Prostate gland (tissue), 2 donors: ENCODE measurements at regions not wholly inside any gene's neighbourhood (a gene's known extent, or its start where the extent isn't known, plus 50 kb on each side); places are given as distances from the start of the nearest gene placed in this dataset.

Source experiments
- DNase-seq: peaks from one replicate; pipeline ENCODE4 v3.0.0-alpha.2; 2019; ENCODE audit warnings: low spot score
- H3K27ac ChIP-seq, 2 donors: fragments of 200-600 bp; sonication (generic); 2 replicates each; pipeline ENCODE4 v1.5.1; 2017 to 2019
- H3K27me3 ChIP-seq: fragments of 200-600 bp; sonication (generic); replicated peaks from 2 replicates; pipeline ENCODE4 v1.5.1; 2019; ENCODE audit not compliant: insufficient read depth
- H3K36me3 ChIP-seq, 2 donors: fragments of 200-600 bp; sonication (generic); 1 replicate in 1 of 2; 2 replicates in 1 of 2; pipeline versions ENCODE4 v1.5.1 to v1.8.1; 2017 to 2019
- H3K4me1 ChIP-seq: fragments of 200-600 bp; sonication (generic); replicated peaks from 2 replicates; pipeline ENCODE4 v1.5.1; 2019
- H3K4me3 ChIP-seq, 2 donors: fragments of 200-600 bp; sonication (generic); 2 replicates each; pipeline ENCODE4 v1.5.1; 2017 to 2019
- H3K9me3 ChIP-seq: fragments of 200-600 bp; sonication (generic); 2 replicates; pipeline ENCODE4 v1.5.1; 2017
- CTCF ChIP-seq, 4 experiments: fragments of 200-600 bp in 2 of 4; fragments of 450-650 bp in 2 of 4; sonication (generic) in 2 of 4; IDR thresholded peaks; 1 replicate in 3 of 4; 2 replicates in 1 of 4; pipeline ENCODE4 v1.5.1; 2016 to 2019; ENCODE audit warnings: antibody characterized with exemption in 4 of 4, mild to moderate bottlenecking in 2 of 4, moderate library complexity in 2 of 4
- POLR2A ChIP-seq: fragments of 450-650 bp; IDR thresholded peaks from one replicate; pipeline ENCODE4 v1.6.1; 2016; ENCODE audit warnings: antibody characterized with exemption, mild to moderate bottlenecking
- POLR2AphosphoS5 ChIP-seq: sonication (generic); formaldehyde crosslinking; IDR thresholded peaks from one replicate; pipeline ENCODE4 v1.6.1; 2017; ENCODE audit warnings: antibody characterized with exemption
- WGBS: methylation state at CpG from one replicate; pipeline ENCODE4 v1.1.5; 2018; 5-methylcytosine and 5-hydroxymethylcytosine counted together
- intact Hi-C: fragments of 100-400 bp; cut with DNase I; formaldehyde crosslinking; loops from one replicate; pipeline ENCODE4 v1.14.2; 2022

GRCh38 chr2:6744038-6744437 lies 121.7 kb downstream of the CMPK2 start:
- 89% methylated on average over 4 of the region's 4 CpGs for whole genome bisulfite sequencing
- no peak overlapping the region for H3K27ac ChIP-seq
- no peak for DNase-seq
- intact Hi-C loops: no loop called here
- no peaks in the 10 kb centered on the region for H3K27me3 ChIP-seq
- TF ChIP-seq POLR2AphosphoS5 (no peak), CTCF (IDR thresholded peaks at IDR 0.05) (no peak), POLR2A (no peak)
- no peak overlapping the region for H3K4me3 ChIP-seq
- H3K9me3 ChIP-seq: no peaks in the 10 kb centered on the region
- no peaks in the 10 kb centered on the region for H3K4me1 ChIP-seq
- H3K36me3 ChIP-seq: no peaks in the 10 kb centered on the region

DNA sequence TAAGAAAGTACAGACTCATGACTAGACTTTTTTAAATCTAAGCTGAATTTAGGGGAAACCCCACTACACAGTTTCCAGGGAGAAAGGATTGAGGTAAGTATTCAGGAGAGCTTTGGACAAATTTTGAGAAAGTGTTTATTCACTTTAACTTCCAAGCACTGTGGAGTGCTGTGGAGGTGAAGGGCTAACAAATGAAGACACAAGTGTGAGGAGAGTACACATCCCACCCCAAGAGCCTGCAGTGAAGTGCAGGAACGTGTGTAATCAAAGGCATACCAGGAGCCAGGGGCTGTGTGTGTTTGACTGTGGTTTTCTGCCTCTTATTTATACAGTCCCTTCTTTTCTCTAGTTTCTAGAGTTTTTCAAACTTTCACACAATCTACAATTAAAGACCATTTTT lies 118.3 kb downstream of the CMPK2 start:
- intact Hi-C loops: no loop called here
- WGBS: 46% methylated on average over 1 of the region's 1 CpG

GRCh38 chr2:6748406-6749067 lies 117.2 kb downstream of the CMPK2 start:
- Histone ChIP-seq H3K27ac (no peak overlapping the region), H3K4me1 (no peaks in the 10 kb centered on the region), H3K9me3 (no peaks in the 10 kb centered on the region), H3K4me3 (no peak overlapping the region), H3K27me3 (no peaks in the 10 kb centered on the region), H3K36me3 (no peaks in the 10 kb centered on the region)
- no peak for DNase-seq
- intact Hi-C loops: no loop called here
- no peak for TF ChIP-seq CTCF (IDR thresholded peaks at IDR 0.05)
- no peak for TF ChIP-seq POLR2A
- TF ChIP-seq POLR2AphosphoS5: no peak
- 51% methylated on average over 8 of the region's 8 CpGs for WGBS

More for the DNA sequence above, 118.3 kb downstream of the CMPK2 start:
- no peak overlapping the region for H3K27ac ChIP-seq
- no peak for DNase-seq
- no peaks in the 10 kb centered on the region for H3K9me3 ChIP-seq
- no peaks in the 10 kb centered on the region for H3K4me1 ChIP-seq
- no peak overlapping the region for H3K4me3 ChIP-seq
- H3K27me3 ChIP-seq: no peaks in the 10 kb centered on the region
- TF ChIP-seq CTCF (IDR thresholded peaks at IDR 0.05) (no peak), POLR2AphosphoS5 (no peak), POLR2A (no peak)
- no peaks in the 10 kb centered on the region for H3K36me3 ChIP-seq

GRCh38 chr2:6749962-6750361 lies 115.7 kb downstream of the CMPK2 start:
- intact Hi-C loops: no loop called here
- H3K4me3 ChIP-seq: no peak overlapping the region
- DNase-seq: no peak
- H3K27ac ChIP-seq: no peak overlapping the region
- no peaks in the 10 kb centered on the region for H3K4me1 ChIP-seq
- H3K36me3 ChIP-seq: no peaks in the 10 kb centered on the region
- no peaks in the 10 kb centered on the region for H3K9me3 ChIP-seq
- WGBS: 87% methylated on average over 2 of the region's 2 CpGs
- no peak for TF ChIP-seq POLR2AphosphoS5
- TF ChIP-seq CTCF (IDR thresholded peaks at IDR 0.05): no peak
- TF ChIP-seq POLR2A: no peak
- no peaks in the 10 kb centered on the region for H3K27me3 ChIP-seq

DNA sequence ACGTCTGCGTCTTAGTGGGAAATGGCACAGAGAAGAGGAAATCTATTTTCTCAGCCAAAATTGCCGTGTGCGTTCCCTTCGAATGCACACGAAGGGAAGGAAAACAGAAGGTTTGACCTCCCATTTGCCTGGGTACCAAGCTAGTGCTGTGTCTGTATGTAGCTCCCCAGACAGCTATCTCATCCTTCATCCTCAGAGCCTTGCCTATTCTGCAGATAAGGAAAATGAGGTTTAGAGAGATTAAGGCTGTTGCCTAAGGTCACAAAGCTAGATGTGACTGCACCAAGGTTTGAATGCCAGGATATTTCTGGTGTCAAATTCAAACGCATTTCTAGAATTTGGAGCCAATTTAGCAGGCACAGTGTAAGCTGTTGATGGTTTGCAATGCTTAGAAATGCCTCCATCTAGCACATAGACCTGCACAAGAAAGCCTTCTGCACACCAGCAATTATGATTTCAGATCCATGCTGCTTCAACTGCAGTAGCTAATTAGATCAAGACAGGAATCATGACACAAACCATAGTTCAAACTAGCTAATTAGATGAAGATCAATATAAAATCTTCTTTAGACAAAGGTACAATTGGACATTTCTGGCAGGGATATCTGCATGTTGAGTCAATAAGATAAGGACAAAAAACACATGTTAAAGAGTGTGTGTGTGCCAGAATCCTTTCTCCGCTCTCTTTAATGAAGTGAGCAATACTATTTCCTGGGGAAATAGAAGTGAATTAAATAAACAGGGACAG lies 115.1 kb downstream of the CMPK2 start:
- Histone ChIP-seq H3K27ac (no peak overlapping the region), H3K9me3 (no peaks in the 10 kb centered on the region), H3K4me3 (no peak overlapping the region), H3K4me1 (no peaks in the 10 kb centered on the region), H3K36me3 (no peaks in the 10 kb centered on the region), H3K27me3 (no peaks in the 10 kb centered on the region)
- no peak for DNase-seq
- intact Hi-C loops: no loop called here
- TF ChIP-seq POLR2A: no peak
- TF ChIP-seq CTCF (IDR thresholded peaks at IDR 0.05): no peak
- TF ChIP-seq POLR2AphosphoS5: no peak
- 59% methylated on average over 8 of the region's 8 CpGs for WGBS
